Central memory CD8-positive, alpha-beta T cell (primary cell): ENCODE measurements at regions not wholly inside any gene's neighbourhood (a gene's known extent, or its start where the extent isn't known, plus 50 kb on each side); places are given as distances from the start of the nearest gene placed in this dataset.

Experiments used
- ATAC-seq: fragments of 150-1000 bp; cut with Tn5 transposase; replicated peaks from 2 replicates; pipeline ENCODE4 v1.10.0; 2022; ENCODE audit warnings: mild to moderate bottlenecking, moderate FRiP score, moderate number of reproducible peaks; ENCODE audit not compliant: poor library complexity, severe bottlenecking; ENCODE audit errors: extremely low read depth
- DNase-seq, 2 donors: peaks; one replicate each; pipeline ENCODE4 v3.0.0; 2021; ENCODE audit warnings: low spot score in 2 of 2
- H3K27ac Mint-ChIP-seq: one replicate; pipeline ENCODE4 v1.8.0; 2022; ENCODE audit warnings: low read depth, mild to moderate bottlenecking, moderate library complexity, mixed read lengths
- H3K27me3 Mint-ChIP-seq: one replicate; pipeline ENCODE4 v1.8.0; 2022; ENCODE audit warnings: mixed read lengths
- H3K36me3 Mint-ChIP-seq: one replicate; pipeline ENCODE4 v1.8.0; 2022; ENCODE audit warnings: mild to moderate bottlenecking, moderate library complexity, mixed read lengths; ENCODE audit not compliant: insufficient read depth
- H3K4me1 Mint-ChIP-seq: one replicate; pipeline ENCODE4 v1.8.0; 2022; ENCODE audit warnings: mixed read lengths
- H3K4me3 Mint-ChIP-seq: one replicate; pipeline ENCODE4 v1.8.0; 2022; ENCODE audit warnings: mild to moderate bottlenecking, moderate library complexity, mixed read lengths
- H3K9me3 Mint-ChIP-seq: one replicate; pipeline ENCODE4 v1.8.0; 2022; ENCODE audit warnings: mixed read lengths

GRCh38 chr1:178572604-178573003 is 59.7 kb downstream of the TEX35 start:
- Mint-ChIP-seq H3K4me3 (no peak overlapping the region), H3K27me3 (peaks cover 11% of the 10 kb centered on the region)

GRCh38 chr1:178573330-178573729 is 60.4 kb downstream of the TEX35 start:
- H3K4me1 Mint-ChIP-seq = no peaks in the 10 kb centered on the region

More at GRCh38 chr1:178572604-178573003, 59.7 kb downstream of the TEX35 start:
- ATAC-seq = no peak
- Mint-ChIP-seq H3K27ac (no peak overlapping the region), H3K4me1 (no peaks in the 10 kb centered on the region), H3K9me3 (no peaks in the 10 kb centered on the region), H3K36me3 (no peaks in the 10 kb centered on the region)
- no peak for DNase-seq

DNA sequence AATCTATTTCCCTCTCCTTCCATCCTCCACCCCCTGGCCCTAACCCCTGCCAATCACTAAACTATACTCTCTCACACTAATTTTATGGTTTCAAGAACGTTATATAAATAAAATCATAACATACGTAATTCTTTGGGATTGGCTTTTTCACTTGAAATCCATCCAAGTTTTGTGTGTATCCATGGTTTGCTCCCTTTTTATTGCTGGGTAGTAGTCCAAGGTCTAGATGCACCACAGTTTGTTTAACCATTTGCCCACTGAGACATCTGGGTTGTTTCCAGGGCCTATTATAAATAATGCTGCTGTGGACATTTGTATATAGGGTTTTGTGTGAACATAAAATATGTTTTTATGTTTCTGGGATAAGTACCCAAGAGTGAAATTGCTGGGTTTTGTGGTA is 61.4 kb downstream of the TEX35 start:
- ATAC-seq (no peak), DNase-seq (no peak)
- Mint-ChIP-seq H3K27me3 (peaks cover 11% of the 10 kb centered on the region), H3K4me1 (no peaks in the 10 kb centered on the region), H3K36me3 (no peaks in the 10 kb centered on the region), H3K9me3 (no peaks in the 10 kb centered on the region), H3K4me3 (no peak overlapping the region), H3K27ac (no peak overlapping the region)

More at GRCh38 chr1:178573330-178573729, 60.4 kb downstream of the TEX35 start:
- H3K4me3 Mint-ChIP-seq = no peak overlapping the region
- peaks cover 11% of the 10 kb centered on the region for H3K27me3 Mint-ChIP-seq
- DNase-seq = no peak
- H3K36me3 Mint-ChIP-seq = no peaks in the 10 kb centered on the region
- no peaks in the 10 kb centered on the region for H3K9me3 Mint-ChIP-seq
- ATAC-seq = no peak
- no peak overlapping the region for H3K27ac Mint-ChIP-seq

DNA sequence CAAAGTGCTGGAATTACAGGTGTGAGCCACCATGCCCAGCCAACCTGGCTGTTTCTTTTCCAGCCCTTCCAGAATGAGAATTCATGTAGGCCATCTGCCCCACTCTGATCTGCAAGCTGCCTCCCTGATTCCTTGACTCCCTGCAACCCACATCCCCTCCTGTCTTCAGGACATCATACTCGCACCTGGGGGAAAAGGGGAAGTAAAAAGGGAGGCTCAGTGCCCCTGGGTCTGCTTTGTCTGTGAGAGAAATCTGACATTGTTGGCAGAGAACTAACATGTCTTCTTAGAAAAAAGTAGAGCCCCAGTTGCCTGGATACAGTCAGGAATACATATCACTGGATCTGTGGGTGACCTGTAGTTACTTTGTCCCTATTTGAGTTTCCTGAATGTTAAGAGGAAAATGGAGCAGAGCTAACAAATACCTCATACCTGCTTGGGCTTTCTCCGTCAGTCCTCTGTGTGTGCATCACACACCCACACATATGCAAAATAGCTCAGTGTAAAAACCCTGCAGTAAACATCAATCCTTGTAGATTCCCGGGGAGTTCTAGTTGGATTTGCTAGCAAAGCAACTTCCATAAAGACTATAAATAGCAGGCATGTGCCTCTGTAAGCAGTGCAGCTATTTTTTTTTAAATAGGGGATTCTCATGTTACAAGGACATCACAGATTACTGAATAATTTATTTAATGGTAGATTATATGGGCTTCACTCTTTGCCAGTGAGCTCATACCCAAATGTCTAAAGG is 62.9 kb downstream of the TEX35 start:
- Mint-ChIP-seq H3K4me3 (no peak overlapping the region), H3K9me3 (no peaks in the 10 kb centered on the region), H3K27me3 (peaks cover 16% of the 10 kb centered on the region), H3K36me3 (no peaks in the 10 kb centered on the region), H3K27ac (no peak overlapping the region), H3K4me1 (no peaks in the 10 kb centered on the region)
- ATAC-seq = no peak
- no peak for DNase-seq

- DNase-seq (no peak), ATAC-seq (no peak)
- Mint-ChIP-seq H3K27ac (no peak overlapping the region), H3K9me3 (no peaks in the 10 kb centered on the region), H3K4me3 (no peak overlapping the region), H3K4me1 (no peaks in the 10 kb centered on the region), H3K36me3 (no peaks in the 10 kb centered on the region), H3K27me3 (peaks cover 24% of the 10 kb centered on the region)
Measured at GRCh38 chr1:178576841-178577240, 63.9 kb downstream of the TEX35 start.

- H3K4me1 Mint-ChIP-seq = no peaks in the 10 kb centered on the region
- ATAC-seq (no peak), DNase-seq (no peak)
- H3K27ac Mint-ChIP-seq = no peak overlapping the region
- H3K27me3 Mint-ChIP-seq = peaks cover 34% of the 10 kb centered on the region
- H3K9me3 Mint-ChIP-seq = no peaks in the 10 kb centered on the region
- H3K36me3 Mint-ChIP-seq = no peaks in the 10 kb centered on the region
- no peak overlapping the region for H3K4me3 Mint-ChIP-seq
Measured at GRCh38 chr1:178577882-178578281, 65.0 kb downstream of the TEX35 start.

DNA sequence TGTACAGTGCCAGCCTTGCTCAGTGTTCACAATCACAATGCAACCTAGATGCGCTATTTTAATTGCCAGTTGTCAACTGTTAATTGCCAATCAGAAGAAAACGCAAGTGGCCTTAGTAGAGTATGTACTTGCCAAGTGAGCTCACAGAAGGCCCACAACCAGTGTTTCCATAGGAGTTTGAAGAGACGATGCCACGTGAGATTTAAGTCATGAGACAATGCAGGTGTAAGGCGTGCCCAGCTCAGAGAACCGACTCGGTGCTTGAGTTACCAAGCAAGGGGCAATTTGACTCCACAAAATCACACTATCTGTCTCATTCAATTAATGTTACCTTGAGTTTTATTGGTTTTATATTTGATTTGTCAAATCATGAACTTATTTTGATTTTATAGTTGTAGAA is 65.6 kb downstream of the TEX35 start:
- Mint-ChIP-seq H3K27ac (no peak overlapping the region), H3K27me3 (peaks cover 34% of the 10 kb centered on the region), H3K4me3 (no peak overlapping the region), H3K4me1 (no peaks in the 10 kb centered on the region), H3K36me3 (no peaks in the 10 kb centered on the region), H3K9me3 (no peaks in the 10 kb centered on the region)
- DNase-seq (no peak), ATAC-seq (no peak)

DNA sequence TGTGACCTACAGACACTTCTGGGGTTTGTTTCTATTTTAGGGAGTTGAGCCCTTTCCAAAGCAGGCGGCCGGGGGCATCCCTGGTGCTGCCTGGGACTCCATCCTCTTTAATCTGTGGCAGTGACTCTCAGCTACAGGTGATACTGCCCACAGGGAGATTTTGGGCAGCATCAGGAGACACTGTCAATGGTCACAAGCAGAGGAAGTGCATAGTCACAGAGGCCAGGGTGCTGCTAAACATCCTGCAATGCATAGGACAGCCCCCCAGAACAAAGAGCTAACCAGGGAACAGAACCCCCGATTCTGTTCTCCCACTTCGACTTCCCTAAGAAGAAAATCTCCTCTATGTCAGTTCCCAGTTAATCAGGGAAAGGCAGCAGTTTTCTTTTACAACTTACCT is 66.2 kb downstream of the TEX35 start:
- ATAC-seq = no peak
- DNase-seq = no peak
- Mint-ChIP-seq H3K9me3 (no peaks in the 10 kb centered on the region), H3K4me1 (no peaks in the 10 kb centered on the region), H3K27me3 (peaks cover 34% of the 10 kb centered on the region), H3K36me3 (no peaks in the 10 kb centered on the region), H3K4me3 (no peak overlapping the region), H3K27ac (no peak overlapping the region)

DNA sequence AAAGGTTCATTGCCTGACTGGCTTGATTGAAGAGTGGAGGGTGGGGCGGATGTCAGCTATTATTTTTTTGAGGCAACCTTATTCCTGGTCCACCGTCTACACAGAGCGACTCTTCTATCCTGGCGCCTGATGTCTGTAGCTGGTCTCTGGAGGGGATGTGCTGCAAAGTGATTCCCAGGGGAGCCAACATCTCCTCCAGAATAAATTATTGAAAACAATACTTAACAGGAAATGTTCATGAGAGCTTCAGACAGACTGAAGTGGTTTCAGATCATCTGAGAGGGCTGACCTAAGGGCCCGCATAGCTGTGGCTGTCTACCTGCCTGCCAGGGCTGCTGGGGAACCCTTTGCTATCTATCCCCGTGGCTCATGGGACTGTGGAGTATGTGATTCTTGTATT is 66.7 kb downstream of the TEX35 start:
- H3K36me3 Mint-ChIP-seq = no peaks in the 10 kb centered on the region
- H3K4me1 Mint-ChIP-seq = no peaks in the 10 kb centered on the region
- no peak overlapping the region for H3K4me3 Mint-ChIP-seq
- no peak overlapping the region for H3K27ac Mint-ChIP-seq
- DNase-seq (no peak), ATAC-seq (no peak)
- H3K9me3 Mint-ChIP-seq = no peaks in the 10 kb centered on the region
- H3K27me3 Mint-ChIP-seq = peaks cover 34% of the 10 kb centered on the region

- peaks cover 35% of the 10 kb centered on the region for H3K27me3 Mint-ChIP-seq
- ATAC-seq (no peak), DNase-seq (no peak)
- H3K4me1 Mint-ChIP-seq = no peaks in the 10 kb centered on the region
- no peaks in the 10 kb centered on the region for H3K36me3 Mint-ChIP-seq
- no peak overlapping the region for H3K4me3 Mint-ChIP-seq
- no peak overlapping the region for H3K27ac Mint-ChIP-seq
- H3K9me3 Mint-ChIP-seq = no peaks in the 10 kb centered on the region
Measured at GRCh38 chr1:178580096-178580495, 67.2 kb downstream of the TEX35 start.

DNA sequence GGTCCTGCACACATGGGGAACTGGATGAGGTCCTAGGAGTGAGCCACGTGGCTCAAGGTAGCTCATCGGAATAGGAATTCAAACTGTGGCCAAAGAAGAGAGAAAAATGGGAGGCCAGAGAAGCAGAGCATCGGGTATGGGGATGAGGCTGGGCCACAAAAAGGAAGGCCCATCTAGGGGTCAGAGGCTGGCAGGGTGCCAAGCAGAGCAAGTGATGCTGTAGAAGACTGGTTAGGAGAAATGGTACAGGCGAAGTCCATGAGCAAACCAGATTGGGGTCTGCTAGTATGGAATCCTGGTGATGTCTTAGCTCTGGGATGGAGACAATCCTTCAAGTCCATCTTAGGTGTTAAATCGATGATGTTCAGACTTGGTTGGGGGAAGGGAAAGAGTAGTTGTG is 68.0 kb downstream of the TEX35 start:
- H3K27me3 Mint-ChIP-seq = peaks cover 36% of the 10 kb centered on the region
- DNase-seq (no peak), ATAC-seq (no peak)
- H3K36me3 Mint-ChIP-seq = no peaks in the 10 kb centered on the region
- no peaks in the 10 kb centered on the region for H3K9me3 Mint-ChIP-seq
- no peak overlapping the region for H3K27ac Mint-ChIP-seq
- no peak overlapping the region for H3K4me3 Mint-ChIP-seq
- no peaks in the 10 kb centered on the region for H3K4me1 Mint-ChIP-seq

DNA sequence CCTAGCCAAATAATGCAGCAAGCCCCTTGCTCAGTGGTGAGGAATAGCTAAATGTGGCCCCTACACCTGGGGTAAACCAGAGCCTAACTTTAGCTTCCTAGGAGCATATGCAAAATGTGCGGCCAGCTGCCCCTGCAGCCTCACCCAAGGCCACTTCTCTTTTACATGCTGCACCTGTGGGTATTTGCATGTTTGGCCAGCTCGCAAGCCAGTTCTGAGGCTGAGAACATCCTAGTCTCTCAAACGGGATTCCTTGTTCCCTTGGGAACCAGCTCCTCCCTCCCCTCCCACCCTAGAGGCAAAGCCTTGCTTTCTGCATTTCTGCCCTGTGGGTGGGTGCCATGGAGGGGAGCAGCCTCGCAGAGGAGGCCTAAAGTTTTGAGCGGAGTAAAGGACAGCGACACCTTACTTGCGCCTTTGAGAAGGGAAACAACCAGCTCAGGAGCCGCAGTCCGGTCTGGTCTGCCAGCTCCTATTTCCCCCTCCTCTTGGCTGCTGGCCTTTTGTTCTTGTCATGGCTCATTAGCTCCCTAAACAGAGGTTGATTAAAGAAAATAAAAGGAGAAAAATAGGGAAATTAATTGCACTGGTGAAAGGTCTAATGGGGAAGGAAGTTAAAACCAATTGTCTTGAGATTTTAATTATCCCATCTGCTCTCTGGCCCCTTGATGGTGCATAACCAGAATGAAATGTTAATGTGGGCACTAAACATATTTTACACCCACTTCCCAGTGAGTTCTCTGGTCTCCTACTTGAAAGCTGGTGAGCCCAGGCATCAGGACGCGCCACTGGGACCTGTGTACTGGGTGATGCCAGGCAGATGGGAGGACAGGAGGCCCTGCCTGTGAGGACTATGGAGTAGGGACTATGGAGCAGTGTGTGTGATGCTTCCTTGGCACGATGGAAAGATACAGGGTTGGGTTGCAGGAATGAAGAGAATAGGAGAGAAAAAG is 68.7 kb downstream of the TEX35 start:
- no peak overlapping the region for H3K27ac Mint-ChIP-seq
- no peak overlapping the region for H3K4me3 Mint-ChIP-seq
- no peaks in the 10 kb centered on the region for H3K36me3 Mint-ChIP-seq
- H3K9me3 Mint-ChIP-seq = no peaks in the 10 kb centered on the region
- H3K4me1 Mint-ChIP-seq = no peaks in the 10 kb centered on the region
- no peak for DNase-seq
- ATAC-seq = no peak
- H3K27me3 Mint-ChIP-seq = peaks cover 33% of the 10 kb centered on the region

DNA sequence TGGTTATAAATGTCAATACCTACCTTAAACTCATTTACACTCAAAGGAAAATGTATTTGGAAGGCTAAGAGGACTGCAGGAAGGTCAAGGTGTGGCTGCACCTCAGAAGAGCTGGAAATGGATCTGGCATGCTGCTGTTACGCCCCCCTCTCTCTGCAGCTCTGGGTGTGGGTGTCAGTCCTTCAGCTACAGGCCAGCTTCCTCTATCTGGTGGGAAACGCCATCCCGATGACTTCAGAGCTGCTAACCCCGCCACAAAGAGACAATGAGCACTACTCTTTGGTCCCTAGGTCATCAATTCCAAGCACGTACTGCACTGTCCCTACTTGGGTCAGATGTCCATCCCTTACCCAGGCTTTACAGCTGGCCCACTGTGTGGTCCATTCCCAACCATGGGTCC is 74.2 kb downstream of the TEX35 start:
- H3K9me3 Mint-ChIP-seq = no peaks in the 10 kb centered on the region
- no peak overlapping the region for H3K4me3 Mint-ChIP-seq
- ATAC-seq = no peak
- no peaks in the 10 kb centered on the region for H3K4me1 Mint-ChIP-seq
- no peaks in the 10 kb centered on the region for H3K36me3 Mint-ChIP-seq
- DNase-seq = no peak
- no peak overlapping the region for H3K27ac Mint-ChIP-seq
- H3K27me3 Mint-ChIP-seq = peaks cover 60% of the 10 kb centered on the region
